H1 (cell line): ENCODE measurements at regions not wholly inside any gene's neighbourhood (a gene's known extent, or its start where the extent isn't known, plus 50 kb on each side); places are given as distances from the start of the nearest gene placed in this dataset.

Experiments used
- CTCF ChIA-PET: fragments of 300-600 bp; sonication (Branson Sonifier 250); formaldehyde crosslinking; loops from one replicate; lab custom pipeline; 2021; ENCODE audit not compliant: partially characterized antibody; lab: Charles Lee
- POLR2A ChIA-PET: fragments of 300-600 bp; sonication (Branson Sonifier 250); formaldehyde crosslinking; loops from one replicate; lab custom pipeline; 2021; ENCODE audit warnings: inconsistent platforms; ENCODE audit not compliant: partially characterized antibody; lab: Charles Lee
- DNase-seq, 2 experiments: peaks; one replicate each; pipeline versions ENCODE4 v3.0.0 to v3.0.0-alpha.2; 2010 to 2022; ENCODE audit warnings: low spot score in 2 of 2, low read depth in 1 of 2, mixed read lengths in 1 of 2
- FAIRE-seq: peaks from 2 replicates; lab custom pipeline; 2011; peaks lifted over from hg19 to GRCh38; lab: Jason Lieb, UNC
- H2AFZ ChIP-seq: 2 replicates; pipeline ENCODE4 v1.8.1; 2012; ENCODE audit warnings: low read length, inconsistent platforms
- H2AK5ac ChIP-seq: 2 replicates; pipeline ENCODE4 v1.6.1; 2013; ENCODE audit warnings: low read depth, low read length
- H2BK120ac ChIP-seq: replicated peaks from 2 replicates; pipeline ENCODE3; 2013; ENCODE audit warnings: low read depth, low read length, inconsistent platforms
- H2BK12ac ChIP-seq: 2 replicates; pipeline ENCODE4 v1.6.1; 2013; ENCODE audit warnings: low read depth, low read length
- H2BK15ac ChIP-seq: 2 replicates; pipeline ENCODE4 v1.6.1; 2013; ENCODE audit warnings: low read length
- H2BK20ac ChIP-seq: 2 replicates; pipeline ENCODE4 v1.6.1; 2013; ENCODE audit warnings: low read length
- H2BK5ac ChIP-seq: 2 replicates; pipeline ENCODE4 v1.6.1; 2013; ENCODE audit warnings: low read depth, low read length
- H3K14ac ChIP-seq: 2 replicates; pipeline ENCODE4 v1.6.1; 2013; ENCODE audit warnings: inconsistent platforms; ENCODE audit not compliant: insufficient read length
- H3K18ac ChIP-seq: 2 replicates; pipeline ENCODE4 v1.6.1; 2013; ENCODE audit warnings: low read length; ENCODE audit errors: extremely low read depth
- H3K23ac ChIP-seq: 2 replicates; pipeline ENCODE4 v1.6.1; 2013; ENCODE audit warnings: inconsistent platforms; ENCODE audit not compliant: insufficient read length
- H3K23me2 ChIP-seq: 2 replicates; pipeline ENCODE4 v1.6.1; 2013; ENCODE audit warnings: low read depth, low read length
- H3K27ac ChIP-seq: 2 replicates; pipeline ENCODE4 v1.6.1; 2011; ENCODE audit warnings: low read depth, low read length, inconsistent platforms
- H3K27me3 ChIP-seq, 4 experiments: replicated peaks in 1 of 4; 1 replicate in 1 of 4; 2 replicates in 3 of 4; pipeline versions ENCODE4 v1.6.1 to v1.8.1; 2011 to 2013; ENCODE audit warnings: low read length in 3 of 4, mild to moderate bottlenecking in 3 of 4, inconsistent platforms in 2 of 4, mixed read lengths in 2 of 4, moderate library complexity in 1 of 4; ENCODE audit not compliant: control insufficient read depth in 3 of 4, insufficient read depth in 3 of 4; ENCODE audit errors: extremely low read depth in 1 of 4
- H3K36me3 ChIP-seq, 4 experiments: 2 replicates each; pipeline versions ENCODE4 v1.6.1 to v1.8.1; 2011 to 2013; ENCODE audit warnings: mild to moderate bottlenecking in 4 of 4, low read length in 3 of 4, moderate library complexity in 2 of 4, control low read depth in 1 of 4, inconsistent platforms in 1 of 4; ENCODE audit not compliant: insufficient read depth in 4 of 4, control insufficient read depth in 2 of 4
- H3K4ac ChIP-seq: replicated peaks from 2 replicates; pipeline ENCODE3; 2013; ENCODE audit warnings: low read length, low read depth, mixed read lengths, inconsistent platforms; ENCODE audit not compliant: insufficient read length
- H3K4me1 ChIP-seq, 4 experiments: replicated peaks in 1 of 4; 1 replicate in 1 of 4; 2 replicates in 3 of 4; pipeline versions ENCODE4 v1.6.1 to v1.8.1; 2011 to 2013; ENCODE audit warnings: low read length in 3 of 4, inconsistent platforms in 2 of 4, mixed read lengths in 1 of 4; ENCODE audit not compliant: insufficient read depth in 4 of 4, control insufficient read depth in 3 of 4
- H3K4me2 ChIP-seq, 2 experiments: 2 replicates each; pipeline versions ENCODE4 v1.6.1 to v1.8.1; 2011 to 2013; ENCODE audit warnings: low read depth in 2 of 2, low read length in 2 of 2, control low read depth in 1 of 2, inconsistent platforms in 1 of 2, mild to moderate bottlenecking in 1 of 2; ENCODE audit not compliant: insufficient read depth in 1 of 2
- H3K4me3 ChIP-seq, 4 experiments: fragments of 200-600, 300-600 bp in 1 of 4; sonication (generic), shearing (Covaris generic), sonication (Bioruptor Twin) in 1 of 4; 2 replicates each; pipeline versions ENCODE4 v1.5.1 to v1.8.1; 2011 to 2016; ENCODE audit warnings: low read length in 4 of 4, low read depth in 3 of 4, control low read depth in 2 of 4, inconsistent platforms in 2 of 4, mild to moderate bottlenecking in 2 of 4, mixed read lengths in 1 of 4, moderate library complexity in 1 of 4; ENCODE audit not compliant: insufficient read depth in 2 of 4; ENCODE audit errors: extremely low read depth in 1 of 4
- H3K56ac ChIP-seq: replicated peaks from 2 replicates; pipeline ENCODE3; 2013; ENCODE audit warnings: low read depth, mild to moderate bottlenecking, mixed read lengths, low read length, inconsistent platforms; ENCODE audit not compliant: insufficient read length
- H3K79me1 ChIP-seq: 2 replicates; pipeline ENCODE4 v1.6.1; 2013; ENCODE audit warnings: low read depth, low read length, control low read depth
- H3K79me2 ChIP-seq, 2 experiments: 2 replicates each; pipeline versions ENCODE4 v1.6.1 to v1.8.1; 2012 to 2013; ENCODE audit warnings: low read length in 2 of 2, mild to moderate bottlenecking in 2 of 2, inconsistent platforms in 1 of 2; ENCODE audit not compliant: insufficient read depth in 2 of 2, control insufficient read depth in 1 of 2
- H3K9ac ChIP-seq, 4 experiments: replicated peaks in 1 of 4; 1 replicate in 1 of 4; 2 replicates in 3 of 4; pipeline versions ENCODE4 v1.6.1 to v1.8.1; 2011 to 2013; ENCODE audit warnings: low read depth in 3 of 4, low read length in 3 of 4, control low read depth in 2 of 4, mild to moderate bottlenecking in 2 of 4, moderate library complexity in 2 of 4, inconsistent platforms in 1 of 4; ENCODE audit errors: extremely low read depth in 1 of 4
- H3K9me3 ChIP-seq, 2 experiments: 2 replicates each; pipeline versions ENCODE4 v1.6.1 to v1.8.1; 2012 to 2013; ENCODE audit warnings: mild to moderate bottlenecking in 2 of 2, moderate library complexity in 2 of 2, control low read depth in 1 of 2, inconsistent platforms in 1 of 2, low read depth in 1 of 2, low read length in 1 of 2, mixed read lengths in 1 of 2; ENCODE audit not compliant: insufficient read depth in 2 of 2
- H4K20me1 ChIP-seq, 2 experiments: replicated peaks in 1 of 2; 2 replicates each; pipeline versions ENCODE3 to v1.8.1; 2011 to 2013; ENCODE audit warnings: inconsistent platforms in 2 of 2, low read length in 2 of 2, mild to moderate bottlenecking in 1 of 2; ENCODE audit not compliant: insufficient read depth in 2 of 2, control insufficient read depth in 1 of 2
- H4K5ac ChIP-seq: 2 replicates; pipeline ENCODE4 v1.6.1; 2013; ENCODE audit warnings: low read length, low read depth, mixed read lengths, inconsistent platforms; ENCODE audit not compliant: insufficient read length
- H4K8ac ChIP-seq: 2 replicates; pipeline ENCODE4 v1.8.0; 2013; ENCODE audit warnings: mild to moderate bottlenecking, moderate library complexity, low read length, inconsistent platforms; ENCODE audit not compliant: insufficient read depth; ENCODE audit errors: extremely low read depth
- H4K91ac ChIP-seq: replicated peaks from 2 replicates; pipeline ENCODE3; 2013; ENCODE audit warnings: low read length, mixed read lengths, inconsistent platforms; ENCODE audit not compliant: insufficient read length
- BRCA1 ChIP-seq: IDR thresholded peaks from 2 replicates; pipeline ENCODE4 v1.6.1; 2012; ENCODE audit warnings: low read depth, low read length, improper control_type of control experiment
- FOSL1 ChIP-seq: IDR thresholded peaks from 2 replicates; pipeline ENCODE4 v1.6.1; 2011; ENCODE audit warnings: mild to moderate bottlenecking, low read depth, low read length, moderate library complexity; ENCODE audit not compliant: insufficient read depth
- KDM5A ChIP-seq: fragments of 200-600 bp; IDR thresholded peaks from 2 replicates; pipeline ENCODE4 v1.7.1; 2012; ENCODE audit warnings: mild to moderate bottlenecking, low read length, inconsistent platforms, mixed read lengths
- MAFK ChIP-seq: IDR thresholded peaks from 2 replicates; pipeline ENCODE4 v1.6.1; 2012; ENCODE audit warnings: low read depth, mild to moderate bottlenecking, improper control_type of control experiment, low read length
- NANOG ChIP-seq: IDR thresholded peaks from 2 replicates; pipeline ENCODE4 v1.6.1; 2011; ENCODE audit warnings: low read length, low read depth, mild to moderate bottlenecking, inconsistent platforms; ENCODE audit not compliant: insufficient read depth, poor library complexity, severe bottlenecking
- NRF1 ChIP-seq: IDR thresholded peaks from 2 replicates; pipeline ENCODE4 v1.6.1; 2011; ENCODE audit warnings: mild to moderate bottlenecking, low read depth, low read length, improper control_type of control experiment
- RFX5 ChIP-seq: IDR thresholded peaks from 2 replicates; pipeline ENCODE4 v1.6.1; 2011; ENCODE audit warnings: low read depth, low read length, improper control_type of control experiment, borderline replicate concordance
- SAP30 ChIP-seq: fragments of 300-600 bp; sonication (generic); IDR thresholded peaks from 2 replicates; pipeline ENCODE4 v1.7.1; 2012; ENCODE audit warnings: low read length, moderate library complexity, mild to moderate bottlenecking, inconsistent platforms; ENCODE audit not compliant: insufficient read depth, insufficient replicate concordance
- SIRT6 ChIP-seq: IDR thresholded peaks from one replicate; pipeline ENCODE4 v1.7.1; 2012; ENCODE audit warnings: low read length, inconsistent platforms
- SP2 ChIP-seq: IDR thresholded peaks from 2 replicates; pipeline ENCODE4 v1.6.1; 2012; ENCODE audit warnings: mild to moderate bottlenecking, low read length, inconsistent platforms
- TAF1 ChIP-seq: IDR thresholded peaks from 2 replicates; pipeline ENCODE4 v1.6.1; 2011; ENCODE audit warnings: mild to moderate bottlenecking, low read depth, low read length
- TBP ChIP-seq: IDR thresholded peaks from 2 replicates; pipeline ENCODE4 v1.6.1; 2011; ENCODE audit warnings: low read depth, low read length, improper control_type of control experiment
- WGBS, 2 experiments: shearing (Covaris generic) in 1 of 2; methylation state at CpG; one replicate each; pipeline versions ENCODE4 v1.1.6 to v1.1.7; 2013 to 2015; ENCODE audit warnings: low lambda C conversion rate in 2 of 2, mixed read lengths in 2 of 2, inconsistent platforms in 1 of 2, low coverage in 1 of 2, missing lambda C conversion rate in 1 of 2; ENCODE audit not compliant: insufficient replicate concordance in 2 of 2, insufficient coverage in 1 of 2, insufficient read length in 1 of 2; ENCODE audit errors: extremely low coverage in 1 of 2, missing lambda C conversion rate in 1 of 2; 5-methylcytosine and 5-hydroxymethylcytosine counted together
- TF ChIP-seq, protein P1 (sequence below), 3 experiments: IDR thresholded peaks; 1 replicate in 2 of 3; 2 replicates in 1 of 3; pipeline versions ENCODE4 v1.5.1 to v1.6.1; 2011; ENCODE audit warnings: low read length in 3 of 3, mild to moderate bottlenecking in 3 of 3, inconsistent platforms in 2 of 3, low read depth in 1 of 3, moderate library complexity in 1 of 3; ENCODE audit not compliant: insufficient read depth in 1 of 3; ENCODE audit errors: control extremely low read depth in 1 of 3

DNA sequence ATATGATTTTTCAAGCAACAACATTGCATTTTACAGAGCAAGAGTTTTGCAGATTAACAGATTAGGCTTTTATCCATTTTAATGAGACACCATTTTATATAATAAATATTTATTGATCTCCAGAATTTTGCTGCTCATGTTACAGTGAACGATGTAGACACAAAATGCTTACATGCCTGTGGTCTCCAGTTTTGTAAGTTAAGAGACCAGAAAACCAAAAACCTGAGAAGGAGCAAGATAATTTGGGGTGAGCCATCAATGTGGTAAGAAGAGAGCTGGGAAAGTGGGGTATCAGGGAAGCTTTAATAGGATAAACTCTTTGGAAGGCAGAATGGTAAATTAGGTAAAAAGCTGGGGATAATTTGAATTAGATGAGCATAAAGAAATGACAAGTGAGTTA lies 2100.5 kb upstream of the PCDH20 start:
- Histone ChIP-seq H3K4me3 (no peak overlapping the region), H4K91ac (no peak overlapping the region), H2AFZ (no peak overlapping the region), H3K9me3 (no peaks in the 10 kb centered on the region), H3K14ac (no peak overlapping the region), H2BK20ac (no peak overlapping the region), H3K4ac (no peak overlapping the region), H2BK5ac (no peak overlapping the region), H3K4me1 (no peaks in the 10 kb centered on the region), H3K4me2 (no peak overlapping the region), H3K79me1 (no peaks in the 10 kb centered on the region), H4K8ac (no peak overlapping the region), H3K9ac (no peak overlapping the region), H2BK12ac (no peak overlapping the region), H3K27ac (no peak overlapping the region), H4K20me1 (no peaks in the 10 kb centered on the region), H3K56ac (no peak overlapping the region), H3K36me3 (no peaks in the 10 kb centered on the region), H3K79me2 (no peaks in the 10 kb centered on the region), H2AK5ac (no peak overlapping the region), H2BK120ac (no peak overlapping the region), H3K23me2 (no peaks in the 10 kb centered on the region), H4K5ac (no peak overlapping the region), H3K18ac (no peak overlapping the region), H2BK15ac (no peak overlapping the region), H3K27me3 (no peaks in the 10 kb centered on the region), H3K23ac (no peak overlapping the region)
- ChIA-PET CTCF (no interaction called here), POLR2A (no interaction called here)
- no peak for DNase-seq
- 95% methylated on average over 1 of the region's 1 CpG; no CpG with 5 or more reads in 1 of the 2 experiments for WGBS, 2 experiments
- FAIRE-seq: no peak
- TF ChIP-seq SIRT6 (no peak), NRF1 (no peak), RFX5 (no peak), MAFK (no peak), SAP30 (no peak), NANOG (no peak), TAF1 (no peak), TBP (no peak), SP2 (no peak), KDM5A (no peak), BRCA1 (no peak), FOSL1 (no peak)
- TF ChIP-seq, protein P1, sequence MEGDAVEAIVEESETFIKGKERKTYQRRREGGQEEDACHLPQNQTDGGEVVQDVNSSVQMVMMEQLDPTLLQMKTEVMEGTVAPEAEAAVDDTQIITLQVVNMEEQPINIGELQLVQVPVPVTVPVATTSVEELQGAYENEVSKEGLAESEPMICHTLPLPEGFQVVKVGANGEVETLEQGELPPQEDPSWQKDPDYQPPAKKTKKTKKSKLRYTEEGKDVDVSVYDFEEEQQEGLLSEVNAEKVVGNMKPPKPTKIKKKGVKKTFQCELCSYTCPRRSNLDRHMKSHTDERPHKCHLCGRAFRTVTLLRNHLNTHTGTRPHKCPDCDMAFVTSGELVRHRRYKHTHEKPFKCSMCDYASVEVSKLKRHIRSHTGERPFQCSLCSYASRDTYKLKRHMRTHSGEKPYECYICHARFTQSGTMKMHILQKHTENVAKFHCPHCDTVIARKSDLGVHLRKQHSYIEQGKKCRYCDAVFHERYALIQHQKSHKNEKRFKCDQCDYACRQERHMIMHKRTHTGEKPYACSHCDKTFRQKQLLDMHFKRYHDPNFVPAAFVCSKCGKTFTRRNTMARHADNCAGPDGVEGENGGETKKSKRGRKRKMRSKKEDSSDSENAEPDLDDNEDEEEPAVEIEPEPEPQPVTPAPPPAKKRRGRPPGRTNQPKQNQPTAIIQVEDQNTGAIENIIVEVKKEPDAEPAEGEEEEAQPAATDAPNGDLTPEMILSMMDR (IDR thresholded peaks at IDR 0.05; ENCODE audit: control extremely low read depth in 1 of 3, insufficient read depth in 1 of 3, low read depth in 1 of 3, low read length in 3 of 3): no peak
